Mesodermal cell (in vitro differentiated cells): ENCODE measurements at regions not wholly inside any gene's neighbourhood (a gene's known extent, or its start where the extent isn't known, plus 50 kb on each side); places are given as distances from the start of the nearest gene placed in this dataset.
"Not testable (repeated sequence)": the region's sequence is repeated elsewhere in the genome, so short reads cannot be mapped to it uniquely, and the experiment has no call there.

ENCODE experiments used
- H3K27ac ChIP-seq: 2 replicates; pipeline ENCODE4 v1.7.0; 2013; ENCODE audit warnings: mild to moderate bottlenecking, low read depth, low read length, moderate library complexity; ENCODE audit not compliant: severe bottlenecking
- H3K36me3 ChIP-seq: 2 replicates; pipeline ENCODE4 v1.7.1; 2013; ENCODE audit warnings: mild to moderate bottlenecking, low read length, moderate library complexity; ENCODE audit not compliant: control insufficient read depth, insufficient read depth
- H3K4me1 ChIP-seq: one replicate; pipeline ENCODE4 v1.7.1; 2013; ENCODE audit warnings: mild to moderate bottlenecking, low read length; ENCODE audit not compliant: insufficient read depth, control insufficient read depth, poor library complexity, severe bottlenecking
- H3K4me3 ChIP-seq: 2 replicates; pipeline ENCODE4 v1.7.0; 2013; ENCODE audit warnings: low read length, control low read depth, mild to moderate bottlenecking; ENCODE audit not compliant: insufficient read depth, poor library complexity, severe bottlenecking; ENCODE audit errors: extremely low read depth
- H3K9me3 ChIP-seq: 2 replicates; pipeline ENCODE4 v1.7.1; 2013; ENCODE audit warnings: mild to moderate bottlenecking, low read length, moderate library complexity; ENCODE audit not compliant: control insufficient read depth
- WGBS, 2 experiments: methylation state at CpG; one replicate each; pipeline ENCODE4 v1.1.5; 2013; ENCODE audit warnings: missing lambda C conversion rate in 2 of 2; ENCODE audit not compliant: insufficient coverage in 2 of 2; 5-methylcytosine and 5-hydroxymethylcytosine counted together

- 47 to 58% methylated on average over 6 to 9 of the region's 12 CpGs for WGBS, 2 experiments
- peaks cover 2% of the 10 kb centered on the region for H3K4me1 ChIP-seq
- H3K36me3 ChIP-seq = no peaks in the 10 kb centered on the region
Measured at GRCh38 chr1:178581351-178582303, 68.7 kb downstream of the TEX35 start.

DNA sequence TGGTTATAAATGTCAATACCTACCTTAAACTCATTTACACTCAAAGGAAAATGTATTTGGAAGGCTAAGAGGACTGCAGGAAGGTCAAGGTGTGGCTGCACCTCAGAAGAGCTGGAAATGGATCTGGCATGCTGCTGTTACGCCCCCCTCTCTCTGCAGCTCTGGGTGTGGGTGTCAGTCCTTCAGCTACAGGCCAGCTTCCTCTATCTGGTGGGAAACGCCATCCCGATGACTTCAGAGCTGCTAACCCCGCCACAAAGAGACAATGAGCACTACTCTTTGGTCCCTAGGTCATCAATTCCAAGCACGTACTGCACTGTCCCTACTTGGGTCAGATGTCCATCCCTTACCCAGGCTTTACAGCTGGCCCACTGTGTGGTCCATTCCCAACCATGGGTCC, 74.2 kb downstream of the TEX35 start:
- H3K9me3 ChIP-seq = peaks cover 3% of the 10 kb centered on the region
- 82 to 94% methylated on average over 3 to 5 of the region's 5 CpGs for WGBS, 2 experiments
- no peaks in the 10 kb centered on the region for H3K36me3 ChIP-seq
- no peaks in the 10 kb centered on the region for H3K4me1 ChIP-seq
- H3K27ac ChIP-seq = no peak overlapping the region
- H3K4me3 ChIP-seq = no peak overlapping the region

More at GRCh38 chr1:178581351-178582303, 68.7 kb downstream of the TEX35 start:
- Histone ChIP-seq H3K4me3 (no peak overlapping the region), H3K27ac (no peak overlapping the region), H3K9me3 (no peaks in the 10 kb centered on the region)

GRCh38 chr1:178587975-178588374, 75.1 kb downstream of the TEX35 start:
- 73% methylated on average over 3 of the region's 4 CpGs; no CpG with 5 or more reads in 1 of the 2 experiments for WGBS, 2 experiments
- H3K36me3 ChIP-seq = no peaks in the 10 kb centered on the region

DNA sequence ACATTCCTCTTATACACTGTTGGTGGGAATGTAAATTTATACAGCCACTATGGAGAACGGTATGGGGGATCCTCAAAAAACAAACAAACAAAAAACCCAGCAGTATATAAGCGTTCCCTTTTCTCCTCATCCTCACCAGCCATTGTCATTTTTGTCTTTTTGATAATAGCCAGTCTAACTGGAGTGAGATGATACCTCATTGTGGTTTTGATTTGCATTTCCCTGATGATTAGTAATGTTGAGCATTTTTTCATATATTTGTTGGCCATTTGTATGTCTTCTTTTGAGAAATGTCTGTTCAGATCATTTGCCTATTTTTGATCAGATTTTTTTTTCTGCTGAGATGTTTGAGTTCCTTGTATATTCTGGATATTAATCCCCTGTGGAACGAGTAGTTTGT, 76.1 kb downstream of the TEX35 start:
- not testable (repeated sequence) for H3K27ac ChIP-seq, H3K9me3 ChIP-seq, H3K4me3 ChIP-seq, H3K4me1 ChIP-seq, H3K36me3 ChIP-seq
- no CpG with 5 or more reads among the region's 3 CpGs for WGBS, 2 experiments

More at GRCh38 chr1:178587975-178588374, 75.1 kb downstream of the TEX35 start:
- H3K4me1 ChIP-seq = no peaks in the 10 kb centered on the region
- no peak overlapping the region for H3K27ac ChIP-seq
- peaks cover 3% of the 10 kb centered on the region for H3K9me3 ChIP-seq
- H3K4me3 ChIP-seq = no peak overlapping the region

- 100% methylated on average over 1 of the region's 1 CpG; no CpG with 5 or more reads in 1 of the 2 experiments for WGBS, 2 experiments
- not testable (repeated sequence) for H3K4me1 ChIP-seq, H3K27ac ChIP-seq, H3K4me3 ChIP-seq, H3K36me3 ChIP-seq, H3K9me3 ChIP-seq
Measured at GRCh38 chr1:178591811-178592210, 78.9 kb downstream of the TEX35 start.

- Histone ChIP-seq H3K36me3 (no peaks in the 10 kb centered on the region), H3K27ac (no peak overlapping the region), H3K4me3 (no peak overlapping the region), H3K4me1 (no peaks in the 10 kb centered on the region), H3K9me3 (peaks cover 3% of the 10 kb centered on the region)
Measured at GRCh38 chr1:178593515-178593914, 80.6 kb downstream of the TEX35 start.

DNA sequence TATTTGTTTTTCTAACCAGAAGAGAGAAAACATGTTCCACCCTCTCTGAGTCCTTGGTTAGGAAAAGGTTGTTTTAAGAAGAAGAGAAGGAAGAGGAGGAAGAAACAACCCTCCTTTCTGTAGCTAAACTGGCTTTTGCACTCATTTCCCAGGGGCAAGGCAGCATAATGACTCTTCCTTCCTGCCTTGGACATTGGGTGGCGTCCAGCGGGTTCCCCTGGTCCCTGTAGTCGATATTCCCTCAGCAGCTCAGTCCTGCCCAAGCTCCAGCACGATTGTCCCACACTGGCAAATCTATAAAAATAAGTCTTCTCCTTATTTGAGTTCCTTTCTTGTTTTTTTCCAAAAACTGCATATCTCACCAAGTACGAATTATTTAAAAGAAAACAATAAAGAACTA, 81.2 kb downstream of the TEX35 start:
- no peaks in the 10 kb centered on the region for H3K36me3 ChIP-seq
- 81 to 93% methylated on average over 4 of the region's 5 CpGs for WGBS, 2 experiments
- peaks cover 3% of the 10 kb centered on the region for H3K9me3 ChIP-seq
- H3K27ac ChIP-seq = no peak overlapping the region
- no peak overlapping the region for H3K4me3 ChIP-seq
- H3K4me1 ChIP-seq = no peaks in the 10 kb centered on the region

DNA sequence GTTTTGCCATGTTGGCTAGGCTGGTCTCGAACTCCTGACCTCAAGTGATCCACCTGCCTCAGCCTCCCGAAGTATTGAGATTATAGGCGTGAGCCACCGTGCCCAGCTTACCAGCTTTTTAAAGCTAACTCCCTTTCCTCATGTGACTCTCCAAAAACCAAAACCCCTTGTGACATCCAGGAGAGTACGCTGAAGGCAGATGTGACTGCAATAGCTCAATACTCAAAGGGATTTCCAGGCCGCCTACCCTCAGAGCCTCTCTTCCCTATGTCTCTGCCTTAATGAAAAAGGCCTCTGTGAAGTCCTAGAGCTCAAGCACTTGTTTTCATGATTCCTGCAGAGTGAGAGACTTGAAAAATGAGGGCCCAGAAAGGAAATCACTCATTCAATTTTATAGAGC, 82.6 kb downstream of the TEX35 start:
- H3K27ac ChIP-seq = no peak overlapping the region
- no peaks in the 10 kb centered on the region for H3K4me1 ChIP-seq
- 71 to 94% methylated on average over 2 to 4 of the region's 6 CpGs for WGBS, 2 experiments
- no peaks in the 10 kb centered on the region for H3K36me3 ChIP-seq
- H3K4me3 ChIP-seq = no peak overlapping the region
- peaks cover 3% of the 10 kb centered on the region for H3K9me3 ChIP-seq

GRCh38 chr1:178599087-178599486, 86.2 kb downstream of the TEX35 start:
- Histone ChIP-seq H3K36me3 (no peaks in the 10 kb centered on the region), H3K4me1 (no peaks in the 10 kb centered on the region), H3K4me3 (no peak overlapping the region), H3K9me3 (no peaks in the 10 kb centered on the region), H3K27ac (no peak overlapping the region)
- 95 to 98% methylated on average over 2 to 4 of the region's 4 CpGs for WGBS, 2 experiments

DNA sequence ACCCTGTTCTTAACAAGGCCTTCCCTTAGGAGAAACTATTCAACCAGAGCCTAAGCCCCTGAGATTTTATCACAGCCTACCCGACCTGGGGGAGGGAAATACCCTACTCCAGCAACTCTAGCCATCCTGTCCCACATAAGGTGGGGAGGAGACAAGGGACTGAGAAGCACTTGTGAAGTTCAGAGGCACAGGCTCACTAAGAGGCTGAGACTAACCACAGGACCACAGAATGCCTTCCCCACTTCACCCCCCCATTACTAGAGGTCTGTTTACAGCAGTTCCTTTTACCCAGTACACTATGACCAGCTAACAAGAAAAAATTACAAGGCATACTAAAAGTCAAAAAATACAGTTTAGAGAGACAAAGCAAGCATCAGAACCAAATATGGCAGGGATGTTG, 86.8 kb downstream of the TEX35 start:
- Histone ChIP-seq H3K4me3 (no peak overlapping the region), H3K27ac (no peak overlapping the region), H3K4me1 (no peaks in the 10 kb centered on the region), H3K36me3 (no peaks in the 10 kb centered on the region), H3K9me3 (no peaks in the 10 kb centered on the region)
- WGBS, 2 experiments = no CpG with 5 or more reads among the region's 1 CpG

DNA sequence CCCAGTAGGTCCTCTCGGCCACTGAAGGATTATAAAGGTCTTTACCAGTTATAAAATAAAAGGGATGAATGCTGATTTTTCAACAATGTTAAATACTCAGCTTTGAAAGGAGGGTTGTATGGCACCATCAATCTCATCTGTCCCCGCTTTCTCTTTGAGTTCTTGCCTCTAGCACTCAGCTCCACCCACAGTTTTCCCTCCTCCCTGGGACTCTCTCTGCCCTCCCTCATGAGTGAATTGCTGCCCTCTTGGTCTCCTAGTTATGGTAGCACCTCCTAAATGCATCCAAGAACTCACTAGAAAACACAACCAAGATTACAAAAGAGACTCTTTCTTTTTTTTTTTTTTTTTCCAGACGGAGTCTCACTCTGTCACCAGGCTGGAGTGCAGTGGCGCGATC, 91.0 kb downstream of the TEX35 start:
- WGBS, 2 experiments = 71 to 100% methylated on average over 1 of the region's 5 CpGs
- Histone ChIP-seq H3K4me3 (no peak overlapping the region), H3K27ac (no peak overlapping the region), H3K9me3 (no peaks in the 10 kb centered on the region), H3K36me3 (no peaks in the 10 kb centered on the region), H3K4me1 (no peaks in the 10 kb centered on the region)
